Stimulated activated CD4-positive, alpha-beta T cell treated with anti-CD3 and anti-CD28 coated beads, Interleukin-4, amount 100 ng/mL, for 24 hours (primary cell): ENCODE measurements at regions not wholly inside any gene's neighbourhood (a gene's known extent, or its start where the extent isn't known, plus 50 kb on each side); places are given as distances from the start of the nearest gene placed in this dataset.
A peak's percentile ranks its signal among the peaks of the same experiment; 100 is the strongest.

Experiments
- DNase-seq: peaks from one replicate; pipeline ENCODE4 v3.0.0-alpha.2; 2020

DNA sequence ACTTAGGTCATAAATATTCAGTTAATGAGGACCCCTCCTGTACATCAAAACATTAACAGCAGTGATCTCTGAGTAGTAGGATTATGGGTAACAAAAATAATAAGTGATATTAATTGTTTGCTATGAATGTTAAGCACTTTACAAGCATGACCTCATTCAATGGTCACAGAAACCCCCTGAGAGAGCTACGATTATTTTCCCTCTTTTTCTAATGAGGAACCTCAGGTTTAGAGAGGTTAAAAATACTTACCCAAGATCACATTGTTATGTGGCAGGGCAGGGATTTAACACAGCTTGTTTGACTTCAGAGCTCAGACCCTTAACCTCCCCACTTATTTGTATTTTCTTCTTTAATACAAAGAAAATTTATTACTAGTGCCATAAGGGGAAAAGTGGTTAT lies 228.2 kb downstream of the TBL1XR1 start:
- no peak for DNase-seq

DNA sequence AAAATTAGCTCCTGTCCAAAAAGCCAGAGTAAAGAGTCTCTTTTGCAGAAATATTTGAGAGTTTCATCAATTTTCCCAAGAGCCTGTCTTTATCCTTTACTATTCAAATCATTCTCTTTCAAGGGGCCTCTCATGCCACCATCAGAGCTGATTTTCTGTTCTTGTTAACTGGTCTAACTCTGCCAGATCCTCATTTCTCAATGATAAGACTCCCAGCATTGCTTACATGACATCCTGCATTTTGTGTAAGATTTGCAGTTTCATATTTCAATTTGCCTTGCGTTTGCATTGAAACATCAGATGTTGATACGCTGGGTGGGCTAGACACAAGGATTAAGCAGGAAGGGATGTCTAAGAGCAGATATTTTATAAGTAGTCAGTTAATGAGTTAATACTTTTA lies 228.7 kb downstream of the TBL1XR1 start:
- no peak for DNase-seq

DNA sequence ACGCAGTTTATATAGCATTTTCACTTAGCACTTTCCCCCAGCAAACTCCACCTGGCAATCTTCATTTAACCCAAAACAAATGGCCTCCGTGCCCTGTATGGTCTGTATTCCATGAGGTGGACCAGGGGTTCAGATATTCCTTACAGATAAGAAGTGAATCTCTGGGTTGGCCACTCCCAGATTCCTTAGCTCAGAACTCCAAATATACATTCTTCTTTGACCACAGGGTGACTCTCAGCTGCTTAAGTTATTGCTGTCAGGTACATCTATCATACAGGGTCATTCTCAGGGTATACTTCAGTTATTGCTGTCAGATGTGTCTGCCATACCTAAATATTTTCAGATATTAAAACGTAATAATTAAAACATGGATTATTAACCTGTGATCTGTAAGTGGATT lies 229.8 kb downstream of the TBL1XR1 start:
- DNase-seq = no peak

DNA sequence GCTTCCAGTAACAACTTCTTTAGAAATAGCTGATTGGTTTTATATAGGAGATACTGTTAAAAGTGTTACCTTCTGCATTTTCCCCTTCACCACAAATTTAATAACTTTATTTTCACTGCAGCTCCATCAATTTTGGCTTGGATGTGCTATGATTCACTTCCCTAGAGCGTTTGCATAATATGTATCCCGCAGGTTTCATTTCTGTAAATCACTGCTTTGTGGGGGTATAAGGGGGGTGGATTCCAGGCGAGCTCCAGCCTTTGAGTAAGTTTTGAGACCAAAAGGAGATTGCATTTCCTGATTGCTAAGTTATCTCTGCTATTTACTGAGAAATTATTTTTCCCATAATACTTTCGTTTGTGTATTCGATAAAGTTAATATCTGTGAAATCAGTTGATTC lies 232.6 kb downstream of the TBL1XR1 start:
- no peak for DNase-seq

DNA sequence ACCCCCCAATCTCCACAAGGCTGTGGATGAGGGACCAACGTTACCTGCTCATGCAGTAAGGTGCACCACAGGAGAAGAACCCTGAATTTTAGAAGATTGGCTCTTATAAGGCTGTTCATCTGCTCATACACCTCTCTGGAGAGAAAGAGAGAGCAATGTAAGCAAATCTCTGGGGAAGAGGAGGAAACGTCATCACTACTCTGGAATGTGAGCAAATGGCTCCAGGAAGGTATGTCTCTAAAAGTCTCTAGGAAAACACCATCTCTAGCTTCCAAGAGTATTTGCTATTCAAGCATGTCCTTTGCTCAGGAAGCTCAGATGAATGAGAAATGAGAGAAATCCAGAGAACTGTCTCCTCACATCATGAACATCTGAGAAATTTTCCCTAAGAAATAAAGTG lies 235.4 kb downstream of the TBL1XR1 start:
- DNase-seq = no peak

DNA sequence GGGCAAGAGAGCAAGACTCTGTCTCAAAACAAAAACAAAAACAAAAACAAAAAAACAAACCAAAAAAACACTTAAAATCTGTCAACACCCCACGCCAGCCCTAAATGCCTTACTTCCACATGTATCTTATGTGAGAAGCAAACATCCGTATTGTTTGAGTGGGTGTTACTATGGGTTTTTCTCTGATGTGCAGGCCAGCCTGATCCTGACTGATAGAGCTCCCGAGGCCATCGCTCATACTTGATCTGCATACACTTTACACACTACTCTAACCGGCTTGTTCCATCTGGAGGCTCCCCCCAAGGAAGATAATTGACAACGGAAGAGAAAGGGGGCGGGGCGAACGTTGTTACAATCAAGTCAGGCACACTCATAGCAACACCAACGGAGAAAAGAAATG lies 237.4 kb downstream of the TBL1XR1 start:
- no peak for DNase-seq

DNA sequence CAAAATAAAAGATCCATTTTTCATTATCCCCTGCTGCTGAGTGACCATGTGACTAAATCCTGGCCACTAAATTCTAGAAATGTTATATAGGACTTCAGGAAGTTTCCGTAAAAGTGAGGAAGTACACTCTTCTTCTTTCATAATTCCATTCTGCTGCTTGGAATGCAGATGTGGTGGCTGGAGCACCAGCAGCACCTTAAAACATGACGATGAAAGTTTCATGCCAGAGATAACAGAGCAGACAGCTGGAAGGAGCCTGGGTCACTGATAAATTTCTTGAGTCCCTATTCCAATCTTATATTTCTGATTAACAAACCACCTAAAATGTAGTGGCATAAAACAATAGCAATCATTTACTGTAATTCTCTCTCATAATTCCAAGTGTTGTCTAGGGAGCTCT lies 238.7 kb downstream of the TBL1XR1 start:
- DNase-seq = no peak

DNA sequence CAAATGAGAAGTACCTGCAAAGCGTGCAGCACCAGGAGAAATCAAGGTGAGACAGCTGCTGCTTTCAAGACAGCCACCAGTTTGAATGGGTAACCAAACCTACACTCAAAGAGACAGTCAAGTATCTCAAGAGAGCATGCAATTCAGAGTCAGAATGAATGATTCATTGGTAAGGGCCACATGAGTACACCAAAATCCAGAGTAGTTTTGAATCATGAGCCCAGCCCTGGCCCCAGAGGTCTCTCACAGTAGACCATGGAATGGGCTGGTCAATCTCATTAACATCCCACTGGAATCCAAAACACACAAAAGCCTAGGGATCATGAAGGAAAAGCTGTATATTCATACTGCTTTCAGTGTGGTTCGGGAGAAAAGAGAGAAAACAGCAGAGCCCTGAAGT lies 242.8 kb downstream of the TBL1XR1 start:
- DNase-seq = no peak

DNA sequence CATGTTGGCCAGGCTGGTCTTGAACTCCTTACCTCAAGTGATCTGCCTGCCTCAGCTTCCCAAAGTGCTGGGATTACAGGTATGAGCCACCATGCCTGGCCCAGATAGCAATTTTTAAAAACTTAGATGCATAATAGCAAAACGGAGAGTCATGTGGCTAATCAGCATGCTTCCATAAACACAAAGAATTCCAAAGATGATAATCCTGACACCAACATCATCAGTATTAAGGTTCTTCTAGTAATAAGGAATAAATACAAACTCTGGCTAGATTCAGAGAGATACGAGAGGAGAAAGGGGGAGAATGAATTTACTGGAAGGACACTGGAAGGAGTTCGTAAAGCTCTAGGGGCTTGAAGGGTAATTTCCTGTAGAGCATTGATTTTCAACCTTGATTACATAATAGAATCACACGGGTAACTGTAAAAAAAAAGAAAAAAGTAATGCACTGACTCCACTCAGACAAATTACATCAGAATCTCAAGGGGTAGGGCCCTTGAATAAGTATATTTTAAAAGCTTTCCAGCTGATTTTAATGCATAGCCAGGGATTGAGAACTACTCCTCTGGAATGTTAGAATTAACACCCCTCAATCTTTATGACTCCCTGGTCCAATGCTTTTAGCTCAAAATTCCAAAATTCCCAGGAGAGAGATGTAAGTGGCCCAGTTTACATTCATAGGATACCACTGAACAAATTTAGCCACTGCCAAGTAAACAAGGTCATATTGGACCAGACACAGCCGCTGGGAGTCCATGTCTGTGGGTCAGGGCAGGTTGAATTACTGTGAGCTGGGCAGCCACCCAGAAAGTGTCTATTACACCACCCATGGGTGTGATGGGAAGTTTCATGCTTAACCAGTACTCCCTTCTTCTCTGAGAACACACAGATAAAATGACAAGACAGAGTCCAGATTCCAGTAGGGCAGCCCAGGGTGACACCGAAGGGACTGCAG lies 243.9 kb downstream of the TBL1XR1 start:
- DNase-seq = no peak

DNA sequence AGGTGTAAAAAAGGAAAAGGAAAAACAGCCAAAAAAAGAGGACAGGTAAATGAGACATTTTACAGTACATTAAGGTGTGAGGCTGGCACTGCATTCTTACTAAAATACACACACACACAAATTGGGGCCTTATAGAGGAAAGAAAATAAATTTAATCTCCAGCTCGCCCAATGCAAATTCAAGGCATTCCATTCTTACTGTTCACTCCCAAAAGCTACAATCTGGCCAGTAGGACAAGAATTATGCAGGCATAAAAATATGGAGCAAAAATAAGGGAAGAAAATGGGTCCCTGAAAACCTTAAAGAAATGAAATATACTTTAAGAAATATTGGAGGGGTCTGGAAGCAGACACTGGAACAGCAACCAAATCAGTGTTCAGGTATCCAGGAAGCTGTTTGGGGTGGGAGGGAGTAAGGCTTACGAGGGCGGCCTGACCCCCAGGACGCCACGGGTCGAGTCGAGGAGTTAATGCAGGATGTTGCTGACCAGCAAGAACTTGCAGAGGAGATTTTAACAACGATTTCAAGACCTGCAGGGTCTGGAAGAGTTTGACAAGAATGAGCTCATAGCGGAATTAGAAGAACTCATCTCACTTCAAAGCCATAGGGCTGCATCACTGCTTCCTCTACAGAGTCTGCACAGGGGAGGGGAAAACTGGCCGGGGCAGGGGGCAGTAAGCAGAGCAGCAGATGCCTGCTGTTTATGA lies 245.5 kb downstream of the TBL1XR1 start:
- DNase-seq = no peak

DNA sequence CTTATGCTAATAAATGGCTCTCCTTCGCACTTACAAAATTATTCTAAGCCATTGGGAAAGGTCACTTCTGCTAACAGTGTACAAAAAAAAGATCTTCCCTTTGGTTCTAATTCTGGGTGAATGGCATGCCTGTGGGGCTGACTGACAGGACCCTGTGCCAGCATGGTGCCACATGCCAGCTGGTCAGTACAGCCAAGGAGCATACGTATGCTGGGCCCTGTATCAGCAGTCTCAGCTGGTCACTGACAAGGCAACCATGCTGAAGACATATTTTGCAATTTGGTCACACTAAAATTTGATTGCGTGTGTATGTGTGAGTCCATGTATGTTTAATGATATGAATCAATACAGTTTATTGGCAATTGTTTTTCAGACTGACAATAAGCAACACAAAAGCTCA lies 246.1 kb downstream of the TBL1XR1 start:
- no peak for DNase-seq

DNA sequence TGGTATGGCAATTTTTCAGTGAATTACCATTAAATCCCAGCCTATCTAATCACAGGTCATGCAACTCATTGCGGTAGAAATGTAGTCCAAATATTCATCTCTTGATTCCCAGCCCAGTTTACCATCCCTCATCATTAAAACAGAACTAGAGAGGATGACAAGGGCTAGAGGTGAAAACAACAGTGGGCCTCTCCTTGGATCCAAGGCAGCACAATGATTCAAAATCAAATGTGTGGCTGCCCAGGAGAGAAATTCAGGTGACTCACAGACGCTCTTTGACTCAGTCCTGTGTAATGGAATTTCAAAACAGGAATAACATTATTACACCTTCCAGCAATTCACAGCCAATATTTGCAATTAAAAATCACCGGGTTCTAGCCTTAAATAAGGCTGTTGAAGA lies 246.5 kb downstream of the TBL1XR1 start:
- DNase-seq = no peak

DNA sequence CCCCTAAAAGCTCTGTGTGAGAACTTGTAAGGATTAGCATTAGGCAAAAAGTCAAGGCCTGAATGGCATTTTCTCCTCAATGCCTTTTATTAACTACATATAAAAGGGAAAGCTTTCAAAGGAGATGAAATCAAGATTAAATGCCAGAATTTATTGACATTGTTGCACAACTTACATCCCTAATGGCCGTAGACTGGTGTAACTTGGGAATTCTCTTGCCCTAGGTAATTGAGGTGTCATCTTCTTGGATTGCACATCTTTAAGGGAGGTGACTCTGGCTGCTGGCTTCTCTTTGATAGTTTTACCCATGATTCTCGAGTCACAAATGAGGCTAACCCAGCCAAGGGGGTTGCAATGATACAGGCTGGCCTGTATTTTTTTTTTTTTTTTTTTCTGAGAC lies 249.1 kb downstream of the TBL1XR1 start:
- no peak for DNase-seq

DNA sequence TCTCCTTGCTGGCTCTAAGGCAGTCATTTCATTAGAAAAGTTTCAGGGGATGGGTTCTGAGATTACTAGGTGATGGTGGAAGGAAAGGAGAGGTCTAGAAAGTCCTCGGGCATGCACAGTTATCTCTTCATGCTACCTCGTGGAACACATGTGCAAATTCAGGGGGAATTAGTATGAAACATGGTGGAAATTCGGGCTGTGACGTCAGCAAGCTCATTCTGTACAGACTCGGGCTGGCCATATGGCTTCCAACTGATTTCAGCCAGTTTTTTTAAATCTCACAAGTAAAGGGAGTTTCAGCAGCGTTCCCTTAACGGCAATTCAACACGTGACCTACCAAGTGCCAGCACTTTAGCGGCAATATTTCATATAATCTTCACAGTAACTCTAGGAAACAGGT lies 251.1 kb downstream of the TBL1XR1 start:
- DNase-seq = no peak

DNA sequence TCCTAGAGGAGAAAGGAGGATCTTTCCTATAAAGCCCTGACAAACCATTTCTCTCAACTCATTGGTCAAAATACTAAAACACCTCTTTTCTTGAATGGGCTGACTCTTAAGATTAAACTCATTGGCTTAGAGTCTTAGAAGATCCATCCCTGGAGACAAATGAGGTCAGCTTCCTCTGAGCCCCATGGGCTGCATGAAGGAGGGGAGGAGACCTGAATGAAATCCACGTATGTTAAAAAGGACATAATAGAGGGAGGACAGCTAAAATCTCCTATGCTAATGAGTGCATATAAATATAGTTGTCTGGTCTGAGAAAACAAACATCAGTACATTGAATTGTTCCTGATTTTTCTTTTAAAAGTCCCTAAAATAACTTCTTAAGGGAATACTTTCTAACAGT lies 255.0 kb downstream of the TBL1XR1 start:
- no peak for DNase-seq

DNA sequence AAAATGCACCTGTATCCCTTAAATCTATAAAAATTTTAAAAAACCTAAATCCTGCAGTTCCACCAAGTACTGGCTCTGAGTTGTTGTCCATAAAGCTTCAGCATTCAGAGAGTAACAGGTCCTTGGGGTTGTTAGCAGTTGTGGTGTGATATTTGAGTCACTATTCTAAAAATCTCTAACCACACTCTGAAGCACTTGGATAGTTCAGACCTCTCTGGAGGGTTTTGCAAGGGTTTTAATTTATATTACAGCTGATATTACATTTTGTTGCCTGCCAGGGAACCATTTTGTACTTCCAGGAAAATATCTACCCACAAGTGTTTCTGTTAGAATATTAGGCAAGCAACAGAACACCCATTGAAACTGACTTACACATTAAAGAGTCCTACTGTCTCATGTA lies 255.6 kb downstream of the TBL1XR1 start:
- DNase-seq = no peak

DNA sequence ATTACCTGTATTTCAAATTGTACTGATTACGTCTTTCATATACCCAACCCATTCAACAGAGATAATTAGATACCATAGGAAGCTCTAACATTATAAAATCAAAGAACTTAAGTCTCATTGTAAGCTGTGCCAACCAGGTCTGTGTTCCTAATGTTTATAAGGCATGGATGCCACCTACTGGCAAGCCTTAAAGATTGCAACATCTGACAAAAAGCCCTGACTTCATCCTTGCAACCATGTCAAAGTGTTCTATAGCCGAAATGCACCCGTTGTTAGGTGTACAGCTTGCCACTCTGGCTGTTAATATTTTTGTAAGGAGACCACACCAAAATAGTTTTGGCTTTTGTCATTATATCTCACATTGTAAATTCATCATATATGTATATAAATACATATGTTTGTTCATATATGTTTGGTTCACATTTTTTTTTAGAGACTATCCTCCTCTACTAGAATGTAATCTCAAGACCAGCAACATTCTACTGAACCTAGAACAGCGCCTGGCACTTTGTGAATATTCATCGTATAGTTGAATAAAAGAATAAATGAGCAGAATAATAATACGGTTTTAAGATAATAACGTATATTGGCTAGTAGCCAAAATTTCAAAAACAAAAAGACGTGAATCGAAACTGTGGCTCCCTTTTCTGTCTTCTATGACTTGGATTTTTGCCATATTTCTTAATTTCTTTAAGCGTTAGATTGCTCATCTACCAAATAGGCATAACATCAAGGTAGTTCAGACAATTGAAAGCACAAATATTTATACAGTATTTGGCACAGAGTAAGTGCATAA lies 258.1 kb downstream of the TBL1XR1 start:
- DNase-seq = peak; percentile 49

DNA sequence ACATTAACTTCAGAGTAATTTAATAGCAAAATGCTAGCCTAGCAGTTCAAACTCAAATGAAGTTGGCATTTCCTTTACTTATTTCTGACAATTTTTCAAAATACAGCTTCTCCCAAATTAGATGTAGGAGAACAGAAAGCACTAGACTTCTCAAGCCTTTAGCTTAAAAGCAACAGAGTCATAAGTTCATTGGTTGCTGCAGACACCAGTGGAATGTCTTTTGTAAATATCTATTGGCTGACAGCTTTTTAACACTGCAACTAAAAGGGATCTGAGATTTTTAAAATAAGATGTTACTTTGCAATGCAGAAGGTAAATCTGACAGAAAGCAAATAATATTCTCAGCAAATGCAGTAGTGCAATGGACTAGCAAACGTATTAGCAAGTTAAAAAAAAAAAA lies 259.3 kb downstream of the TBL1XR1 start:
- DNase-seq = no peak

DNA sequence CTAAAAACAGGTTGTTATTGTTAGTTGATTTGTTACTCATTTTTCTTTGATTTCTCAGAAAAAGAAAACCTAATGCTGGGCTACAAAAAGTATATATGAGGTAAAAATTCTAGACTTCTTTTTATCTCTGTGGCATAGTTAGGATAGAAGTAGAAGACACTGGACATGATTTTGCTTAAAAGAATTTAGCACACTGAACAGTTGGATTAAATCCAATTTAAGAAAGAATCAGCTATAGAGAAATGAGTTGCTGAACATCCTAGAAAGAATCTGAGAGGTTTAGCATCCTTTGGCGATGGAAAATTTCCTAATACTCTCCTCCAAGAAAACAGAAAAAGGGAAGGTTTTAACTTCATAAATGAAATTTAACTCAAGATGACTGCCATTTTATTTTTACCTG lies 259.7 kb downstream of the TBL1XR1 start:
- no peak for DNase-seq

DNA sequence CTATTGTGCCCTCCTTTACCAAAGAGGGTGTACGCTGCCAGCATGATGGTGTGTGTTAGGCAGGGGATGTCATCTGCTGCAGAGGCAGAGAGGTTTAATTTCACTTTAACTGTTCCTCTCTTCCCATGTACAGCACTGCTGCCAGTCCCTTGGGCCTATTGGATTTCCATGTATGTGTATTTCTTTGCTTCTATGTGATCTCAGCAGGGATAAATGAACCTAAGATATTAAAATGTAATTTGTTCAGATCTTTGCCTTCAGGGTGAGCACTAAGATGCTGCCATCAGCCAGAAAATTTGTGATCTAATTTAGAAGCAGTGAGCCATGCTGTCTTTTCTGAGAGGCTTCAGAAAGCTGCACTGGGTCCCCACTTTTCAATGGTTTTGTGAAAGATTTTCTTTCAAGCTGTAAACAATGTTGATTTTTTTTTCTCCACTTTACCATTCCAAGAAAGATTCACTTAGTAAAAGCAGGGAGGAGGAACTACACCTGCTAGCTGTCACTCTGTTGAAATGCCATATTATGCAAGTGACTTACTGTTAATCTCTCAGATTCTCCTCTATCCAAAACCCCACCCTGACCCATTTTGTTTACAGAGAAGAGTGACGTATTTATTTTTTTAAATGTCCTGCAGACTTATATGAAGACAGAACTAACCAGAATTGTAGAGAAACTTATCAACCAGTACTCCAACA lies 261.9 kb downstream of the TBL1XR1 start:
- DNase-seq = no peak

DNA sequence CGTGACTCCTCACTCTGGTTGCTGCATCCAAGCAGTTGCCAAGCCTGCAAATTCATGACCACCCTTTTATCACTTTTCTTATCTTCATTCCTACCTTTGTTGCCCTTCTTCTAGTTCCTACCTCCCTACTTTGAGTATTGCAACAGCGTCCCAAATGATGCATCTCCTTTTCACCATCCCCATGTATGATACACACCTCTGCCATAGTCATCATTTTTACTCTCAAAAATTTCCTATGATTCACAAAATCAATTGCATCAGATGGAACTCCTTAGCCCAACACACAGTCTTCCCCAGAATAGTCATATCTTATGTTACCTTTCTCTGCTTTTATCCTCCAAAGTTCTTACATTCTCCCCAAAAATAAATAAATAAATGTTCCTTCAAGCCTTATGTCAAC lies 262.6 kb downstream of the TBL1XR1 start:
- no peak for DNase-seq

DNA sequence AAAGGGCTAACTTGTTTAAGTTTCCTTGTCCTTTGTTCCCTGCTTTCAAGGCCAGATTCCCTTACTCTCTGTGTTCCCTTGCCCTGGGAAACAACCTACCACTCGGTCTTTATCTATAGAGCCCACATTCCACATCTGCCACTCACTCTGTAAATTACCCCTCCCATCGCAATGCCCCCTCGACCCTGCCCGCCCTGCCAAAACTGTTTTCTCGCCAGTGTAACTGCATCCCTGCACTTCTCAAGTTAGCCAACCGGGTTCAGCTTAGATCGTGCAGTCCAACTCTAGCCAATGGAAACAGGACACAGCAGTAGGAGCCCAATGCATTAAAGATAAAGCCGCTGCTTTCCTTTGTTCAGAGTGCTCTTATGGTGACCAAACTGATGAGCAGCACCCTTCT lies 263.6 kb downstream of the TBL1XR1 start:
- DNase-seq = no peak

DNA sequence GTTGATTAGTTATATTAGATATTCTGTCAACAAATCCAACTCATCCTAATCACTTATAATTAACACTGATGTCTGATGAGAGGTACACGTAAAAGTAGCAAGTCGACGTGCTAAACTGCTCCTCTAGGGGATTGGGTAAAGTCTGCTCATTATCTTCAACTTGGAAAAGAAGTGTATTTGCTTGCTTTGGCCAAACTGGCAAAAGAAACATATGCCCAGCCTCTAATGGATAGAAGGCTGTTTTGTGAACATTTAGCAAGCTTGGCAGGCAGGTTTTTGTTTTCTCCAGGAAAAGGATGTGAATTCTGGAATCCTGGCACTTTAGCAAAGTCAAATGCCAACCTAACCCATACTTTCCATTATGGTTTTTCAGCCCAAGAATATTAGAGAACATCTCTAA lies 264.8 kb downstream of the TBL1XR1 start:
- no peak for DNase-seq
